GM12892 (cell line): ENCODE measurements at regions not wholly inside any gene's neighbourhood (a gene's known extent, or its start where the extent isn't known, plus 50 kb on each side); places are given as distances from the start of the nearest gene placed in this dataset.

Experiments used
- DNase-seq: peaks from one replicate; pipeline ENCODE4 v3.0.0; 2011; ENCODE audit not compliant: insufficient read length
- FAIRE-seq: peaks from 2 replicates; lab custom pipeline; 2011; peaks lifted over from hg19 to GRCh38; lab: Jason Lieb, UNC
- POLR2A ChIP-seq: IDR thresholded peaks from 2 replicates; pipeline ENCODE4 v1.6.1; 2011; ENCODE audit warnings: low read depth, low read length, control low read depth
- POLR2AphosphoS5 ChIP-seq: IDR thresholded peaks from 2 replicates; pipeline ENCODE4 v1.6.1; 2011; ENCODE audit warnings: low read depth, low read length, control low read depth
- TAF1 ChIP-seq: IDR thresholded peaks from 2 replicates; pipeline ENCODE4 v1.6.1; 2011; ENCODE audit warnings: low read depth, mild to moderate bottlenecking, control low read depth, low read length, borderline replicate concordance

- FAIRE-seq (peak; percentile 82), DNase-seq (peak; percentile 27)
- TF ChIP-seq POLR2A (no peak; the same call in 1 of the 2 replicates), TAF1 (0 out of 2 replicates have a peak, but pooled peaks have one; percentile 31)
Observed at GRCh38 chr12:93183940-93184671, 193.6 kb upstream of the NUDT4 start.

GRCh38 chr12:93184672-93185368, 192.9 kb upstream of the NUDT4 start:
- FAIRE-seq, result no peak

GRCh38 chr12:93185369-93185741, 192.4 kb upstream of the NUDT4 start:
- DNase-seq (no peak), FAIRE-seq (no peak)
- TF ChIP-seq POLR2AphosphoS5, result no peak
- no peak for TF ChIP-seq TAF1
- TF ChIP-seq POLR2A, result no peak

More at GRCh38 chr12:93184672-93185368, 192.9 kb upstream of the NUDT4 start:
- no peak for DNase-seq
- TF ChIP-seq TAF1 (no peak), POLR2A (no peak), POLR2AphosphoS5 (no peak)

DNA sequence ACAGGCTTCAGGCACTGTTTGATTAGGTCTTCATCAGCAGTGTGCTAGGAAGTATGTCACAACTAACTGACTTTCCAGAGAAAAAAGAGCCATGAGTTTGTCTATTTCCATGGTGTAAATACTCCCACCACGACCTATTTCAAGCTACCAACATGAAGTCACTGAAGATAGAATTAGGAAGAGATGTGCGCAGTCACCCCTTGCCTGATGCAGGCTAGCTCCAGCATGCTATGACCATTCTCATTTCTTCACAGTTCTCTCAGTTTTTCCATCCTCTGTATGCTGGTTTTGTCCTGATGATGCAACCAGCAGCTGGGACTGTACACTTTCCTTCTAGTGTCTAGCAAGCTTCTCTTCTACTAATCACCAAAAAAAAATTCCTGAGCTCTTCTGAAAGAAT, 191.6 kb upstream of the NUDT4 start:
- DNase-seq (no peak), FAIRE-seq (peak; percentile 40)
- no peak for TF ChIP-seq POLR2AphosphoS5
- no peak for TF ChIP-seq POLR2A

DNA sequence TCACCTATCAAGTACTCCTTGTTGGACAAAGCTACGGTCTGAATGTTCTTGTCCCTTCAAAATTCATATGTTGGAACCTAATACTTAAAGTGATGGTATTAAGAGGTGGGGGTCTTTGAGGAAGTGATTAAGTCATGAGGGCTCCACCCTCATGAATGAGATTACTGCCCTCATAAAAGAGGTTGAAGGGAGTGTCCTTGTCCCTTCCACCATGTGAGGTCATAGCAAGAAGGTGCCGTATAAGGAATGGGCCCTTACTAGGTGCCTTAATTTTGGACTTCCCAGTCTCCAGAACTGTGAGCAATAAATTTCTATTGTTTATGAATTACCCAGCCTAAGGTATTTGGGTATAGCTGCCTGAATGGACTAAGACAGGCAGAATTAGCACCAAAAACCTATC, 191.1 kb upstream of the NUDT4 start:
- TF ChIP-seq TAF1 (no peak), POLR2AphosphoS5 (no peak), POLR2A (no peak)
- FAIRE-seq, result no peak
- no peak for DNase-seq

DNA sequence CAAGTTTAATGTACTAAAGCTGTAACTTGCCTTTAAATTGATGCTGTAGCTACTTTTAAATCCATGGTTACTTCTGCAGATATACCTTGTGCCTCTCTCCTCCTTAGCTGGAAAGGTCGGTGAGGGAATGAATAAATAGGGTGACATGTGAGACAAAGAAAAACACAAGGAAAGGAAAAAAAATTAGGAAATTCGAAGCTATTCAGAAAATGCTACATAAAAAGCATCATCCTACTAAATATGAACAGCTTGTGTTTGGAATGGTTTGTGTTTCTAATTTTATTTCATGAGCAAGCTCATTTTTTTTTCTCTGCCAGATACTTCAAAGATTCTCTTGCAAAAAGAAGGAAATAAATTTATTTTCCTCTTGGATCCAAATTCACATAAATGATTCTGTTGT, 186.3 kb upstream of the NUDT4 start:
- DNase-seq, result no peak
- TF ChIP-seq TAF1 (no peak), POLR2A (no peak), POLR2AphosphoS5 (no peak)
- no peak for FAIRE-seq

GRCh38 chr12:93191956-93192355, 185.8 kb upstream of the NUDT4 start:
- no peak for FAIRE-seq
- TF ChIP-seq POLR2AphosphoS5, result no peak
- TF ChIP-seq TAF1, result no peak
- no peak for TF ChIP-seq POLR2A
- DNase-seq, result no peak

DNA sequence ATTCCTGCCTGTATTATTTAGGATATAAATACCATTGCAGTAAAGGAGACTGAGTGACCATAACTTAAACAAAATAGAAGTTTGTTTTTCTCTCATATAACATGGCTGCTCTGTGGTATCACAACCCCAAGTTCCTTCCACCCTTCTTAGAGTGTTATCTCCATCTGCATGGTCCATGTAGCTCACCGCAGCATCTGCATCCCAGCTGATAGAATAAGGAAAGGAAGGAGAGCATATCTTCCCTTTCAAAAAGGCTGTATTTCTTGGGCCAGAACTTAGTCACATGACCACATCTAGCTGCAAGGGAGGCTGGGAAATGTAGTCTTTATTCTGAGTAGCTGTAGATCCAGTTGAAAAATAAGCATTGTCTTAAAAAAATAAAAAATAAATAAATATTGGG, 184.8 kb upstream of the NUDT4 start:
- no peak for FAIRE-seq

GRCh38 chr12:93195511-93195910, 182.2 kb upstream of the NUDT4 start:
- no peak for DNase-seq
- no peak for FAIRE-seq
- no peak for TF ChIP-seq POLR2AphosphoS5
- no peak for TF ChIP-seq POLR2A
- TF ChIP-seq TAF1, result no peak

More for the DNA sequence above, 184.8 kb upstream of the NUDT4 start:
- DNase-seq, result no peak
- no peak for TF ChIP-seq POLR2A

DNA sequence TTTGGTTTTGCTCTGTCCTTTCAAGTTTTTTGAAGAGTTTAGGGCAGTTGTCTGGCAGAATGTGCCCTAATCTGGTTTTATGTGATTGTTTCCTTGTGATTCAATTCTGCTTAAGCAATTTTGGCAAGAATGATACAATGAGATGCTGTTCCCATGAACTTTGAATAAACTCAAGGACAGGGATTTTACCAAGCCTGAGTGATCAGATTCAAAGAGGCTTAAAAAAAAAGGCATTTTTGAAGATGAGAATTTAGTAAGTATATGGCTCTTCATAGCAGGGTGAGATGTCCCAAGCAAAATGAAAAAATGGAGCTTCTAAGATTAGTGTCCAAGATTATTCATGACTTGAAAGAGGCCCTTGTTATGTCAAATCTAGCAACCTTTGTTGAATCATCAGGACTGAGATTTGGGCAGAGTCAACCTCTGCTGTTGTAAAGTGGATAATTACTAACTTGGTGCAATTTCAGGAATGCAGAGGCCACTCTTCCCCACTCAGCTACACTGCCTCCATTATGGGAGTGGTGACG, 180.6 kb upstream of the NUDT4 start:
- FAIRE-seq (no peak), DNase-seq (no peak)

GRCh38 chr12:93198086-93198485, 179.6 kb upstream of the NUDT4 start:
- TF ChIP-seq TAF1 (no peak), POLR2A (no peak), POLR2AphosphoS5 (no peak)
- no peak for FAIRE-seq
- DNase-seq, result no peak

More for the DNA sequence above, 180.6 kb upstream of the NUDT4 start:
- no peak for TF ChIP-seq TAF1
- TF ChIP-seq POLR2A, result no peak
- TF ChIP-seq POLR2AphosphoS5, result no peak

DNA sequence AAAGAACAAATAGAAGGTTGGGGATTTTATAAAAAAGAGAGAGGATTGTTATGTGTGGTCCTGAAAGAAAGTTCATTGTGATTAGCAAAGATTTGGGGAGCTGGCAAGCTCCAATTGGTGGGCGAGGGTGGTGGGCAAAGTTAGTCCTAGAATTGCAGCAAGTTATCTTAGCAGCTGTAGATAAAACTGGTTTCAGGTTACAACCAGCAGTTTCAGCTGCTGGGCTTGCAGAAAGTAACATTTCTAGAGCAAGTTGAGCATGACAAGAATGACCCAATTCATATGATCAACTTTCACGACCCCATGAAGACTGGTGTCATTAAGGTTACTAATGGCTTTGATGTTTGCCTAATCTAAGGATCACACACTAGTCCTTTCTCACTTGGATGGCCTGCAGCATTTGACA, 177.9 kb upstream of the NUDT4 start:
- FAIRE-seq (peak; percentile 84), DNase-seq (no peak)
- TF ChIP-seq TAF1 (no peak), POLR2A (no peak), POLR2AphosphoS5 (no peak)
